IPS-11a (cell line): ENCODE measurements at regions not wholly inside any gene's neighbourhood (a gene's known extent, or its start where the extent isn't known, plus 50 kb on each side); places are given as distances from the start of the nearest gene placed in this dataset.

Experiments
- H3K4me3 ChIP-seq: one replicate; pipeline ENCODE4 v1.5.1; 2013; ENCODE audit warnings: low read depth, low read length, control low read depth

- no peak overlapping the region for H3K4me3 ChIP-seq
These were observed 111.2 kb upstream of the IRX6 start for GRCh38 chr16:55212791-55213190.

- no peak overlapping the region for H3K4me3 ChIP-seq
These were observed 109.6 kb upstream of the IRX6 start for GRCh38 chr16:55214412-55214811.

GRCh38 chr16:55214974-55215494 is 109.0 kb upstream of the IRX6 start:
- H3K4me3 ChIP-seq: no peak overlapping the region

GRCh38 chr16:55217392-55217791 is 106.6 kb upstream of the IRX6 start:
- H3K4me3 ChIP-seq: no peak overlapping the region

GRCh38 chr16:55221836-55222235 is 102.2 kb upstream of the IRX6 start:
- H3K4me3 ChIP-seq: no peak overlapping the region

GRCh38 chr16:55222486-55222885 is 101.5 kb upstream of the IRX6 start:
- H3K4me3 ChIP-seq: no peak overlapping the region

GRCh38 chr16:55225972-55226542 is 97.9 kb upstream of the IRX6 start:
- no peak overlapping the region for H3K4me3 ChIP-seq

GRCh38 chr16:55232822-55233221 is 91.2 kb upstream of the IRX6 start:
- H3K4me3 ChIP-seq: no peak overlapping the region

GRCh38 chr16:55233464-55233863 is 90.5 kb upstream of the IRX6 start:
- H3K4me3 ChIP-seq: no peak overlapping the region

- no peak overlapping the region for H3K4me3 ChIP-seq
These were observed 87.3 kb upstream of the IRX6 start for GRCh38 chr16:55236655-55237054.

GRCh38 chr16:55239723-55240122 is 84.3 kb upstream of the IRX6 start:
- no peak overlapping the region for H3K4me3 ChIP-seq

GRCh38 chr16:55240888-55241287 is 83.1 kb upstream of the IRX6 start:
- no peak overlapping the region for H3K4me3 ChIP-seq

GRCh38 chr16:55242667-55243066 is 81.3 kb upstream of the IRX6 start:
- H3K4me3 ChIP-seq: no peak overlapping the region

- no peak overlapping the region for H3K4me3 ChIP-seq
These were observed 75.9 kb upstream of the IRX6 start for GRCh38 chr16:55248058-55248457.

- no peak overlapping the region for H3K4me3 ChIP-seq
These were observed 75.5 kb upstream of the IRX6 start for GRCh38 chr16:55248494-55248893.

GRCh38 chr16:55249361-55249760 is 74.6 kb upstream of the IRX6 start:
- no peak overlapping the region for H3K4me3 ChIP-seq

GRCh38 chr16:55249936-55250335 is 74.1 kb upstream of the IRX6 start:
- H3K4me3 ChIP-seq: no peak overlapping the region

GRCh38 chr16:55250701-55251100 is 73.3 kb upstream of the IRX6 start:
- H3K4me3 ChIP-seq: no peak overlapping the region

- no peak overlapping the region for H3K4me3 ChIP-seq
These were observed 72.9 kb upstream of the IRX6 start for GRCh38 chr16:55251151-55251550.

- H3K4me3 ChIP-seq: no peak overlapping the region
These were observed 71.4 kb upstream of the IRX6 start for GRCh38 chr16:55252577-55252976.

- H3K4me3 ChIP-seq: no peak overlapping the region
These were observed 70.0 kb upstream of the IRX6 start for GRCh38 chr16:55253987-55254386.

- H3K4me3 ChIP-seq: no peak overlapping the region
These were observed 68.2 kb upstream of the IRX6 start for GRCh38 chr16:55255733-55256282.

- H3K4me3 ChIP-seq: no peak overlapping the region
These were observed 67.5 kb upstream of the IRX6 start for GRCh38 chr16:55256412-55257016.
